ENCODE measurements at regions not wholly inside any gene's neighbourhood (a gene's known extent, or its start where the extent isn't known, plus 50 kb on each side); places are given as distances from the start of the nearest gene placed in this dataset.

GRCh38 chr3:64939747-64940450 lies 252.1 kb upstream of the ADAMTS9 start:
- TF ChIP-seq CTCF (IDR thresholded peaks at IDR 0.05) (no peak), POLR2A (IDR thresholded peaks at IDR 0.05) (no peak), EP300 (IDR thresholded peaks at IDR 0.05) (no peak), POLR2AphosphoS5 (IDR thresholded peaks at IDR 0.05) (no peak)

Data from gastroesophageal sphincter (tissue), 3 donors.